NT2/D1 (cell line): ENCODE measurements at regions not wholly inside any gene's neighbourhood (a gene's known extent, or its start where the extent isn't known, plus 50 kb on each side); places are given as distances from the start of the nearest gene placed in this dataset.

ENCODE experiments used
- DNase-seq: peaks from one replicate; pipeline ENCODE4 v3.0.0-alpha.2; 2011; ENCODE audit warnings: low read depth, low spot score
- H3K27me3 ChIP-seq: 2 replicates; pipeline ENCODE4 v1.6.0; 2011; ENCODE audit warnings: mild to moderate bottlenecking; ENCODE audit not compliant: insufficient read length, insufficient read depth
- H3K36me3 ChIP-seq: 2 replicates; pipeline ENCODE4 v1.6.1; 2011; ENCODE audit warnings: mild to moderate bottlenecking, low read length, mixed read lengths; ENCODE audit not compliant: insufficient read depth, insufficient read length
- H3K4me1 ChIP-seq: 2 replicates; pipeline ENCODE4 v1.5.1; 2011; ENCODE audit not compliant: insufficient read depth, insufficient read length
- H3K4me3 ChIP-seq: 2 replicates; pipeline ENCODE4 v1.5.1; 2011; ENCODE audit warnings: low read depth; ENCODE audit not compliant: insufficient read length
- H3K9ac ChIP-seq: 2 replicates; pipeline ENCODE4 v1.6.0; 2011; ENCODE audit warnings: low read depth; ENCODE audit not compliant: insufficient read length
- H3K9me3 ChIP-seq: 2 replicates; pipeline ENCODE4 v1.5.1; 2011; ENCODE audit warnings: mild to moderate bottlenecking, low read length; ENCODE audit not compliant: insufficient read depth
- SUZ12 ChIP-seq: IDR thresholded peaks from 2 replicates; pipeline ENCODE4 v1.6.1; 2011; ENCODE audit not compliant: insufficient read length, insufficient read depth; ENCODE audit errors: extremely low read depth
- YY1 ChIP-seq: IDR thresholded peaks from 2 replicates; pipeline ENCODE4 v1.6.1; 2011; ENCODE audit not compliant: insufficient read length, insufficient read depth
- ZNF274 ChIP-seq: IDR thresholded peaks from 2 replicates; pipeline ENCODE4 v1.6.1; 2011; ENCODE audit warnings: mild to moderate bottlenecking, low read depth, low read length

GRCh38 chr1:219461981-219462400 lies 150.9 kb downstream of the ZC3H11B start:
- no peak for DNase-seq
- Histone ChIP-seq H3K36me3 (no peaks in the 10 kb centered on the region), H3K4me3 (no peak overlapping the region), H3K9me3 (no peaks in the 10 kb centered on the region), H3K4me1 (no peaks in the 10 kb centered on the region), H3K27me3 (no peaks in the 10 kb centered on the region), H3K9ac (no peak overlapping the region)
- TF ChIP-seq SUZ12 (no peak), ZNF274 (no peak), YY1 (no peak)

GRCh38 chr1:219460896-219461815 lies 151.7 kb downstream of the ZC3H11B start:
- DNase-seq: no peak
- Histone ChIP-seq H3K9ac (no peak overlapping the region), H3K4me3 (no peak overlapping the region), H3K4me1 (no peaks in the 10 kb centered on the region), H3K9me3 (no peaks in the 10 kb centered on the region), H3K27me3 (no peaks in the 10 kb centered on the region), H3K36me3 (no peaks in the 10 kb centered on the region)
- TF ChIP-seq YY1 (no peak), ZNF274 (no peak), SUZ12 (no peak)

- Histone ChIP-seq H3K9me3 (no peaks in the 10 kb centered on the region), H3K36me3 (no peaks in the 10 kb centered on the region), H3K4me1 (no peaks in the 10 kb centered on the region), H3K27me3 (no peaks in the 10 kb centered on the region), H3K4me3 (no peak overlapping the region), H3K9ac (no peak overlapping the region)
- DNase-seq: no peak
- TF ChIP-seq SUZ12 (no peak), ZNF274 (no peak), YY1 (no peak)
Observed at GRCh38 chr1:219460081-219460895, 152.6 kb downstream of the ZC3H11B start.

- no peaks in the 10 kb centered on the region for H3K36me3 ChIP-seq
- no peak for DNase-seq
- no peaks in the 10 kb centered on the region for H3K27me3 ChIP-seq
- no peaks in the 10 kb centered on the region for H3K9me3 ChIP-seq
- no peak overlapping the region for H3K4me3 ChIP-seq
- H3K4me1 ChIP-seq: no peaks in the 10 kb centered on the region
- H3K9ac ChIP-seq: no peak overlapping the region
- TF ChIP-seq YY1 (no peak), ZNF274 (no peak), SUZ12 (no peak)
Observed at GRCh38 chr1:219459351-219460080, 153.4 kb downstream of the ZC3H11B start.

GRCh38 chr1:219446288-219446687 lies 166.6 kb downstream of the ZC3H11B start:
- DNase-seq: no peak

GRCh38 chr1:219445864-219446263 lies 167.0 kb downstream of the ZC3H11B start:
- no peak for DNase-seq
- Histone ChIP-seq H3K36me3 (no peaks in the 10 kb centered on the region), H3K4me3 (no peak overlapping the region), H3K9me3 (no peaks in the 10 kb centered on the region), H3K4me1 (no peaks in the 10 kb centered on the region), H3K9ac (no peak overlapping the region), H3K27me3 (no peaks in the 10 kb centered on the region)
- TF ChIP-seq ZNF274 (no peak), SUZ12 (no peak), YY1 (no peak)

More at GRCh38 chr1:219446288-219446687, 166.6 kb downstream of the ZC3H11B start:
- Histone ChIP-seq H3K36me3 (no peaks in the 10 kb centered on the region), H3K27me3 (no peaks in the 10 kb centered on the region), H3K4me1 (no peaks in the 10 kb centered on the region), H3K9ac (no peak overlapping the region), H3K9me3 (no peaks in the 10 kb centered on the region), H3K4me3 (no peak overlapping the region)
- TF ChIP-seq ZNF274 (no peak), SUZ12 (no peak), YY1 (no peak)
